ENCODE measurements at regions not wholly inside any gene's neighbourhood (a gene's known extent, or its start where the extent isn't known, plus 50 kb on each side); places are given as distances from the start of the nearest gene placed in this dataset.

DNA sequence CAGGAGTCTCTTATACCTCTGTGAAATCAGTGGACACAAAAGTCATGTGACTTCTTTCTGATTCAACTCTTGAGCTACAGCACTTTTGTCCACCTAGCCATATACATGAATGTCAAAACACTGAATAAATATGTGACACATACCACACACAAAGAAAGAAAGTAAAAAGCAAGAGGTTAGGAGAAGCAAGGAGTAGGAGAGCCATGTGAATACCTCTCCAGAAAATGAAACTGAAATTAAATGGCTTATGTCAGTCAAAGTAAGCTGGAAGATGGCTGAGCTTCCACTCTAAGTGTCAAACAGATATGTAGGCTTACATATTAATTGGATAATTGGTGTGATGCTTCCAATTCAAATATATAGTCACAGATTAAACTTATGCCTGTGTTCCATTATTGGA, 1050.5 kb downstream of the BCL11A start:
- Histone ChIP-seq H3K4me3 (ENCODE audit: low read length) (no peak overlapping the region), H3K27me3 (ENCODE audit: insufficient read depth, low read depth, low read length) (no peaks in the 10 kb centered on the region), H3K9me2 (ENCODE audit: insufficient read depth, low read length) (no peaks in the 10 kb centered on the region), H2AFZ (ENCODE audit: low read depth, low read length) (no peak overlapping the region), H3K79me2 (replicated peaks; ENCODE audit: insufficient read depth, low read length) (no peaks in the 10 kb centered on the region), H3K9me3 (ENCODE audit: low read length) (no peaks in the 10 kb centered on the region), H3K27ac (ENCODE audit: low read length) (no peak overlapping the region), H3K36me3 (ENCODE audit: insufficient read depth, low read length) (no peaks in the 10 kb centered on the region), H3F3A (ENCODE audit: insufficient read depth, low read length, poor library complexity, severe bottlenecking) (no peaks in the 10 kb centered on the region), H4K20me1 (ENCODE audit: insufficient read depth) (no peaks in the 10 kb centered on the region), H3K4me2 (ENCODE audit: low read length) (no peak overlapping the region), H3K9ac (ENCODE audit: low read length) (no peak overlapping the region)
- TF ChIP-seq MXI1 (conservative IDR thresholded peaks at IDR 0.05; ENCODE audit: poor library complexity, severe bottlenecking) (no peak), RAD21 (conservative IDR thresholded peaks at IDR 0.05) (no peak), SMC3 (conservative IDR thresholded peaks at IDR 0.05; ENCODE audit: poor library complexity) (no peak)

DNA sequence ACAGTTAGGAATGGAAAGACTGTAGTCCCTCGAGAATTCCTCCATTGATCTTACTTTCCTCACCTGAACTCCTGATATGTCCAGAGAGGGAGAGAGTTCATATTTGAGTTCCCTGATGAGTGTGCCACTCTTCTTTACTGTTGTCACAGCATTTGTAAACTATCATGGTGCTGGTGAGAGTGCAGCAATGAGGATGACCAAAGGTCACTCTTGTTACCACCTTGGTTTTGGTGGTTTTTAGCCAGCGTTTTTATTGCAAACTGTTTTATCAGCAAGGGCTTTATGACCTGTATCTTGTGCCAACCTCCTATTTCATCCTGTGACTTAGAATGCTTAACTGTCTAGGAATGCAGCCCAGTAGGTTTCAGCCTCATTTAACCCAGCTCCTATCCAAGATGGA, 1062.5 kb downstream of the BCL11A start:
- Histone ChIP-seq H3K9me2 (ENCODE audit: insufficient read depth, low read length) (no peaks in the 10 kb centered on the region), H3K27ac (ENCODE audit: low read length) (no peak overlapping the region), H3K27me3 (ENCODE audit: insufficient read depth, low read depth, low read length) (no peaks in the 10 kb centered on the region), H3K79me2 (replicated peaks; ENCODE audit: insufficient read depth, low read length) (no peaks in the 10 kb centered on the region), H3K9me3 (ENCODE audit: low read length) (peaks cover 3% of the 10 kb centered on the region), H3F3A (ENCODE audit: insufficient read depth, low read length, poor library complexity, severe bottlenecking) (no peaks in the 10 kb centered on the region), H3K4me3 (ENCODE audit: low read length) (no peak overlapping the region), H3K4me2 (ENCODE audit: low read length) (no peak overlapping the region), H2AFZ (ENCODE audit: low read depth, low read length) (no peak overlapping the region), H4K20me1 (ENCODE audit: insufficient read depth) (no peaks in the 10 kb centered on the region), H3K36me3 (ENCODE audit: insufficient read depth, low read length) (no peaks in the 10 kb centered on the region), H3K9ac (ENCODE audit: low read length) (no peak overlapping the region)
- no peak for TF ChIP-seq MXI1 (conservative IDR thresholded peaks at IDR 0.05; ENCODE audit: poor library complexity, severe bottlenecking)

DNA sequence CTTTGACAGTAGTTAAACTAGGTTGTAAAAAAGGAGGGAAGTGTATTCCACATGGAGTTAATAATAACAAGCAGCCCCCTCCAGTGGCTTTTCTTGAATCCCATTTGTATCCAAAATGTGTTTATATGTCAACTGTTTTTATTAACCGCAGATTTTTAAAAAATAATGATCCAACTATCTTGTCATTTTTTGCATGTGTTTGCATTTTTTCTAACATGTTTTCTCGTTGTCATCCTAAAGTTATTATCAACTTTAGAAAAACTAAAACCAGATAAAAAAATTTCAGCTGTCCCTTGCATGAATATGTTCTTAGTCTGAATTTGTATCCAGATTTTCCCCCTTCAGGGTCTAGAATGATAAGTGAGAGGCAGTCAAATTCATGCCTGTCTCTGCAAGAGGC, 1063.3 kb downstream of the BCL11A start:
- no peaks in the 10 kb centered on the region for H3F3A ChIP-seq (ENCODE audit: insufficient read depth, low read length, poor library complexity, severe bottlenecking)
- no peak overlapping the region for H3K27ac ChIP-seq (ENCODE audit: low read length)
- TF ChIP-seq, protein P1, sequence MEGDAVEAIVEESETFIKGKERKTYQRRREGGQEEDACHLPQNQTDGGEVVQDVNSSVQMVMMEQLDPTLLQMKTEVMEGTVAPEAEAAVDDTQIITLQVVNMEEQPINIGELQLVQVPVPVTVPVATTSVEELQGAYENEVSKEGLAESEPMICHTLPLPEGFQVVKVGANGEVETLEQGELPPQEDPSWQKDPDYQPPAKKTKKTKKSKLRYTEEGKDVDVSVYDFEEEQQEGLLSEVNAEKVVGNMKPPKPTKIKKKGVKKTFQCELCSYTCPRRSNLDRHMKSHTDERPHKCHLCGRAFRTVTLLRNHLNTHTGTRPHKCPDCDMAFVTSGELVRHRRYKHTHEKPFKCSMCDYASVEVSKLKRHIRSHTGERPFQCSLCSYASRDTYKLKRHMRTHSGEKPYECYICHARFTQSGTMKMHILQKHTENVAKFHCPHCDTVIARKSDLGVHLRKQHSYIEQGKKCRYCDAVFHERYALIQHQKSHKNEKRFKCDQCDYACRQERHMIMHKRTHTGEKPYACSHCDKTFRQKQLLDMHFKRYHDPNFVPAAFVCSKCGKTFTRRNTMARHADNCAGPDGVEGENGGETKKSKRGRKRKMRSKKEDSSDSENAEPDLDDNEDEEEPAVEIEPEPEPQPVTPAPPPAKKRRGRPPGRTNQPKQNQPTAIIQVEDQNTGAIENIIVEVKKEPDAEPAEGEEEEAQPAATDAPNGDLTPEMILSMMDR (IDR thresholded peaks at IDR 0.05; ENCODE audit: poor library complexity, severe bottlenecking) = no peak
- no peak for TF ChIP-seq POLR2AphosphoS5 (IDR thresholded peaks at IDR 0.05)
- no peak for TF ChIP-seq EP300 (conservative IDR thresholded peaks at IDR 0.05; ENCODE audit: poor library complexity, severe bottlenecking)
- TF ChIP-seq TAF1 (IDR thresholded peaks at IDR 0.05; ENCODE audit: low read depth) = no peak
- TF ChIP-seq RAD21 (conservative IDR thresholded peaks at IDR 0.05) = no peak
- no peak for TF ChIP-seq SMC3 (conservative IDR thresholded peaks at IDR 0.05; ENCODE audit: poor library complexity)
- TF ChIP-seq MXI1 (conservative IDR thresholded peaks at IDR 0.05; ENCODE audit: poor library complexity, severe bottlenecking) = no peak
- no peak for TF ChIP-seq EZH2 (IDR thresholded peaks at IDR 0.05; ENCODE audit: borderline replicate concordance, insufficient read depth, low read length, poor library complexity, severe bottlenecking)
- TF ChIP-seq, protein P2, sequence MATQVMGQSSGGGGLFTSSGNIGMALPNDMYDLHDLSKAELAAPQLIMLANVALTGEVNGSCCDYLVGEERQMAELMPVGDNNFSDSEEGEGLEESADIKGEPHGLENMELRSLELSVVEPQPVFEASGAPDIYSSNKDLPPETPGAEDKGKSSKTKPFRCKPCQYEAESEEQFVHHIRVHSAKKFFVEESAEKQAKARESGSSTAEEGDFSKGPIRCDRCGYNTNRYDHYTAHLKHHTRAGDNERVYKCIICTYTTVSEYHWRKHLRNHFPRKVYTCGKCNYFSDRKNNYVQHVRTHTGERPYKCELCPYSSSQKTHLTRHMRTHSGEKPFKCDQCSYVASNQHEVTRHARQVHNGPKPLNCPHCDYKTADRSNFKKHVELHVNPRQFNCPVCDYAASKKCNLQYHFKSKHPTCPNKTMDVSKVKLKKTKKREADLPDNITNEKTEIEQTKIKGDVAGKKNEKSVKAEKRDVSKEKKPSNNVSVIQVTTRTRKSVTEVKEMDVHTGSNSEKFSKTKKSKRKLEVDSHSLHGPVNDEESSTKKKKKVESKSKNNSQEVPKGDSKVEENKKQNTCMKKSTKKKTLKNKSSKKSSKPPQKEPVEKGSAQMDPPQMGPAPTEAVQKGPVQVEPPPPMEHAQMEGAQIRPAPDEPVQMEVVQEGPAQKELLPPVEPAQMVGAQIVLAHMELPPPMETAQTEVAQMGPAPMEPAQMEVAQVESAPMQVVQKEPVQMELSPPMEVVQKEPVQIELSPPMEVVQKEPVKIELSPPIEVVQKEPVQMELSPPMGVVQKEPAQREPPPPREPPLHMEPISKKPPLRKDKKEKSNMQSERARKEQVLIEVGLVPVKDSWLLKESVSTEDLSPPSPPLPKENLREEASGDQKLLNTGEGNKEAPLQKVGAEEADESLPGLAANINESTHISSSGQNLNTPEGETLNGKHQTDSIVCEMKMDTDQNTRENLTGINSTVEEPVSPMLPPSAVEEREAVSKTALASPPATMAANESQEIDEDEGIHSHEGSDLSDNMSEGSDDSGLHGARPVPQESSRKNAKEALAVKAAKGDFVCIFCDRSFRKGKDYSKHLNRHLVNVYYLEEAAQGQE (IDR thresholded peaks at IDR 0.05; ENCODE audit: borderline replicate concordance) = no peak

More for the DNA sequence above, 1063.3 kb downstream of the BCL11A start:
- Histone ChIP-seq H3K4me2 (ENCODE audit: low read length) (no peak overlapping the region), H3K79me2 (replicated peaks; ENCODE audit: insufficient read depth, low read length) (no peaks in the 10 kb centered on the region), H4K20me1 (ENCODE audit: insufficient read depth) (no peaks in the 10 kb centered on the region), H2AFZ (ENCODE audit: low read depth, low read length) (no peak overlapping the region), H3K9me3 (ENCODE audit: low read length) (no peaks in the 10 kb centered on the region), H3K4me3 (ENCODE audit: low read length) (no peak overlapping the region), H3K9ac (ENCODE audit: low read length) (no peak overlapping the region), H3K36me3 (ENCODE audit: insufficient read depth, low read length) (no peaks in the 10 kb centered on the region), H3K27me3 (ENCODE audit: insufficient read depth, low read depth, low read length) (no peaks in the 10 kb centered on the region), H3K9me2 (ENCODE audit: insufficient read depth, low read length) (no peaks in the 10 kb centered on the region)
